ENCODE measurements at regions not wholly inside any gene's neighbourhood (a gene's known extent, or its start where the extent isn't known, plus 50 kb on each side); places are given as distances from the start of the nearest gene placed in this dataset.

DNA sequence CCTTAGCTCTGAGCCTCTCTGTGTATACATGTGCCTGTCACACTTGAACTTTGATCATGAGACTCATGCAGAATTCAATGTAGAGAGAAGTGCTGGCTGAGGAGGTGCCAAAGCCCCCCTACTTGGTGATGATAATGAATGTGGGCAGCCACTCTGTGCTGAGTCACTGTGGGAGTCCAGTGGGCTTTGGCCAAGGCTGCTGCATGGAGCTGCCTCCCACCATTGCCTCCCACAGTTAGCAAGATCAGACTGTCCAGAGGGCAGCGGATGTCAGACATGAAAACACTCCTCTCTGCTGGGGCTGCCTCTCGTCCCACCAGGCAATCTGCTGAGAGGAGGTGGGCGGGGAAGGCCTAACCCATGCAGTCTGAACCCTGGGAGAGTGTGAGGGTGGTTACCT, 180.3 kb downstream of the SH2D4B start:
- ChIA-PET CTCF (interaction anchor here (1.0 kb wide), 1 partner anchor 16 kb away, joined by 3 read pairs; no protein-coding TSS in a partner anchor), POLR2A (no interaction called here)
- Histone ChIP-seq H2AFZ (ENCODE audit: insufficient read depth, low read depth, low read length, poor library complexity, severe bottlenecking) (no peak overlapping the region), H3K4me2 (replicated peaks; ENCODE audit: low read depth, low read length, poor library complexity, severe bottlenecking) (no peak overlapping the region), H4K20me1 (ENCODE audit: control insufficient read depth, insufficient read depth, low read length, poor library complexity, severe bottlenecking) (no peaks in the 10 kb centered on the region), H3K27me3 (replicated peaks in 1 of 4; ENCODE audit: control extremely low read depth in 1 of 4, control insufficient read depth in 3 of 4, insufficient read depth in 4 of 4, low read length in 3 of 4) (no peaks in the 10 kb centered on the region), H3K36me3 (replicated peaks in 1 of 2; ENCODE audit: control extremely low read depth in 1 of 2, control insufficient read depth in 1 of 2, extremely low read depth in 1 of 2, insufficient read depth in 2 of 2, low read length in 1 of 2) (no peaks in the 10 kb centered on the region), H3K9ac (ENCODE audit: low read length) (no peak overlapping the region), H3K27ac (ENCODE audit: low read length in 2 of 2) (no peak overlapping the region), H3K4me3 (ENCODE audit: control extremely low read depth in 1 of 5, extremely low read depth in 1 of 5, insufficient read depth in 1 of 5, low read depth in 2 of 5, low read length in 4 of 5) (no peak overlapping the region), H3K79me2 (ENCODE audit: control insufficient read depth, insufficient read depth, low read length) (no peaks in the 10 kb centered on the region), H3K9me3 (ENCODE audit: control extremely low read depth in 1 of 3, control insufficient read depth in 2 of 3, insufficient read depth in 1 of 3, low read length in 2 of 3) (no peaks in the 10 kb centered on the region), H3K4me1 (ENCODE audit: control insufficient read depth in 2 of 2, insufficient read depth in 2 of 2, low read length in 2 of 2) (no peaks in the 10 kb centered on the region)
- ATAC-seq (ENCODE audit: low read depth) = no peak
- H3K27me3 Mint-ChIP-seq = peaks cover 4% of the 10 kb centered on the region
- H3K9me3 Mint-ChIP-seq (ENCODE audit: insufficient read depth) = peaks cover 5% of the 10 kb centered on the region
- intact Hi-C loops (cut with micrococcal nuclease) = no loop called here
- H3K27ac Mint-ChIP-seq = no peak overlapping the region
- TF ChIP-seq EZH2 (IDR thresholded peaks at IDR 0.05; ENCODE audit: borderline replicate concordance, insufficient read depth, low read depth, low read length, poor library complexity, severe bottlenecking) (no peak), CTCF (IDR thresholded peaks at IDR 0.05) (no peak)
- no peaks in the 10 kb centered on the region for H3K4me1 Mint-ChIP-seq
- H3K4me3 Mint-ChIP-seq = no peak overlapping the region
- 80% methylated on average over 3 of the region's 3 CpGs for WGBS (ENCODE audit: insufficient coverage)
- no peak for DNase-seq

GRCh38 chr10:80719935-80720334, 182.2 kb downstream of the SH2D4B start:
- H3K4me3 ChIP-seq (ENCODE audit: control extremely low read depth in 1 of 5, extremely low read depth in 1 of 5, insufficient read depth in 1 of 5, low read depth in 2 of 5, low read length in 4 of 5) = no peak overlapping the region
- no peak overlapping the region for H3K27ac ChIP-seq (ENCODE audit: low read length in 2 of 2)
- intact Hi-C loops (cut with micrococcal nuclease) = no loop called here
- H2AFZ ChIP-seq (ENCODE audit: insufficient read depth, low read depth, low read length, poor library complexity, severe bottlenecking) = no peak overlapping the region
- H3K9me3 Mint-ChIP-seq (ENCODE audit: insufficient read depth) = peaks cover 5% of the 10 kb centered on the region
- no peaks in the 10 kb centered on the region for H4K20me1 ChIP-seq (ENCODE audit: control insufficient read depth, insufficient read depth, low read length, poor library complexity, severe bottlenecking)
- H3K4me2 ChIP-seq (replicated peaks; ENCODE audit: low read depth, low read length, poor library complexity, severe bottlenecking) = no peak overlapping the region
- H3K9me3 ChIP-seq (ENCODE audit: control extremely low read depth in 1 of 3, control insufficient read depth in 2 of 3, insufficient read depth in 1 of 3, low read length in 2 of 3) = no peaks in the 10 kb centered on the region
- H3K27me3 Mint-ChIP-seq = peaks cover 4% of the 10 kb centered on the region
- H3K36me3 ChIP-seq (replicated peaks in 1 of 2; ENCODE audit: control extremely low read depth in 1 of 2, control insufficient read depth in 1 of 2, extremely low read depth in 1 of 2, insufficient read depth in 2 of 2, low read length in 1 of 2) = no peaks in the 10 kb centered on the region
- H3K4me3 Mint-ChIP-seq = no peak overlapping the region
- no peaks in the 10 kb centered on the region for H3K4me1 Mint-ChIP-seq
- H3K79me2 ChIP-seq (ENCODE audit: control insufficient read depth, insufficient read depth, low read length) = no peaks in the 10 kb centered on the region
- ChIA-PET CTCF (no interaction called here), POLR2A (no interaction called here)
- no peak for TF ChIP-seq CTCF (IDR thresholded peaks at IDR 0.05)
- TF ChIP-seq EZH2 (IDR thresholded peaks at IDR 0.05; ENCODE audit: borderline replicate concordance, insufficient read depth, low read depth, low read length, poor library complexity, severe bottlenecking) = no peak
- no peak overlapping the region for H3K9ac ChIP-seq (ENCODE audit: low read length)
- no CpG with 5 or more reads among the region's 5 CpGs for WGBS (ENCODE audit: insufficient coverage)
- DNase-seq (no peak), ATAC-seq (ENCODE audit: low read depth) (no peak)
- H3K27me3 ChIP-seq (replicated peaks in 1 of 4; ENCODE audit: control extremely low read depth in 1 of 4, control insufficient read depth in 3 of 4, insufficient read depth in 4 of 4, low read length in 3 of 4) = no peaks in the 10 kb centered on the region
- no peak overlapping the region for H3K27ac Mint-ChIP-seq
- no peaks in the 10 kb centered on the region for H3K4me1 ChIP-seq (ENCODE audit: control insufficient read depth in 2 of 2, insufficient read depth in 2 of 2, low read length in 2 of 2)

All from B cell (primary cell).